GM21529 (cell line): ENCODE measurements at regions not wholly inside any gene's neighbourhood (a gene's known extent, or its start where the extent isn't known, plus 50 kb on each side); places are given as distances from the start of the nearest gene placed in this dataset.

Experiments used
- ATAC-seq: cut with Tn5 transposase; IDR thresholded peaks from one replicate; pipeline ENCODE4 v1.9.1; 2021; ENCODE audit not compliant: unreplicated experiment

DNA sequence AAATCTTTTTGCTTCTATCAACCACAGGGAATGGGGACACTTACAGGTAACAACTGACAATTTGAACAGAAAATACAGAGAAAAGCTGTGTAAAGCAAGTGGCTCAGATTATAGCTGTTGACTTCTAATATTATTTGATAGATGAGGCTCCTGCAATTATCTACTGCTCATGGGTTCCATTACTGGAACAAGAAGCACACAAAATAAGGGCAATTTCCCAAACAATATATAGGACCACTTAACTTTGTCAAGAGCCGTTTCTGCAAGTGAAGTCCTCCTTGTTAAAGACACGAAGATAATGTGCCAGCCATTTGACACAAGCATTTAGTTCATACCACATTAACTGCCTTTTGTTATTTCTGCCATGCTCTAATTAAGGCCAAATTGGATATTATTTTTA, 315.5 kb upstream of the ARID1B start:
- ATAC-seq, result no peak

- ATAC-seq, result no peak
Measured at GRCh38 chr6:156457601-156458000, 319.6 kb upstream of the ARID1B start.

GRCh38 chr6:156455847-156456246, 321.3 kb upstream of the ARID1B start:
- ATAC-seq, result no peak

DNA sequence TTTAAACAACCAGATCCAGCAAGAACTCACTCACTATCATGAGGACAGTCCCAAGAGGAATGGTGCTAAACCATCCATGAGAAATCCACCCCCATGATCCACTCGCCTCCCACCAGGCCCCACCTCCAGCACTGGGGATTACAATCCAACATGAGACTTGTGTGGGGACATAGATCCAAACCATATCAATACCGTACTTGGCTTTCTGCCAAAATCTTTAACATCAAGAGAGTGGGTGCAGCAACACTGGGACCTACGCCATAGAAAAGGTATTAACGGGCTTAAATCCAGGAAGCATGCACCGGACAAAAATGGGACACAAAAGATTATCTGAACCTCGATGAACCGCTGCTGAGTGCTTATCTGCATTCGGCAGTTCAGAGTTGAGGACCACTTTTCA, 322.3 kb upstream of the ARID1B start:
- ATAC-seq, result no peak

DNA sequence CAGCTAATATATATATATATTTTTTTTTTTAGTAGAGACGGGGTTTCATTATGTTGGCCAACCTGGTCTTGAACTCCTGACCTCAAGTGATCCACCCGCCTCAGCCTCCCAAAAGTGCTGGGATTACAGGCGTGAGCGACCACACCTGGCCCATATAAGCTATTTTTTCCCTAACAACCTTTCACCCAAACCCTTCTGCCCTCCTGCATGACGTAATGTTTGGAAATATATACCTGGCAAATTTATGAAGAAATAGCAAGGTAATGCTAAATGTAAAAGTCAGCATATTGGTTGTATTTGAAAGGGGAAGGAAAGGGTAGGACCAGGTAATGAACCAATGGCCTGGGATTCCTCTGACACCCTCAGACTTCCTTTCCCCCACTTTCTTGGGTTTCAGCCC, 325.5 kb upstream of the ARID1B start:
- no peak for ATAC-seq

- no peak for ATAC-seq
Measured at GRCh38 chr6:156451088-156451487, 326.1 kb upstream of the ARID1B start.

- ATAC-seq, result no peak
Measured at GRCh38 chr6:156450421-156450820, 326.8 kb upstream of the ARID1B start.

- no peak for ATAC-seq
Measured at GRCh38 chr6:156449569-156449968, 327.6 kb upstream of the ARID1B start.

DNA sequence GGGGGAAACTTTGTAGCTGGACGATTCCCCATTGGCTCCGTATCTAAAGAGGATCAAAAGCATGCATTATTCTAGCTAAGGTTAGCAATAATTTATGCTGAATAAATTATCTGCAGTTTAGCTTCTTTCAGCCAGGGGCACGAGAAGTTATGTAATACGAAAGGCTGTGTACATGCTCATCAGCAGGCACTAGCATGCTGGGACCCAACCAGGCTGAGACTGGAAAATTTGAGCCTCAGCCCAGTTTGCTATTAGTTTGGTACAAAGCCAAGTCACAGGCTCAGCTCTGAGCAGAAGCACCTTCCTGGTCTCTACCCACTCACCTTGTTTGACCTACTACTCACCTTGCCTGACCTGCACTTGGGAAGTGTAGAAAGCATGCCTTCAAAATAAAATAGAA, 328.1 kb upstream of the ARID1B start:
- ATAC-seq, result no peak

DNA sequence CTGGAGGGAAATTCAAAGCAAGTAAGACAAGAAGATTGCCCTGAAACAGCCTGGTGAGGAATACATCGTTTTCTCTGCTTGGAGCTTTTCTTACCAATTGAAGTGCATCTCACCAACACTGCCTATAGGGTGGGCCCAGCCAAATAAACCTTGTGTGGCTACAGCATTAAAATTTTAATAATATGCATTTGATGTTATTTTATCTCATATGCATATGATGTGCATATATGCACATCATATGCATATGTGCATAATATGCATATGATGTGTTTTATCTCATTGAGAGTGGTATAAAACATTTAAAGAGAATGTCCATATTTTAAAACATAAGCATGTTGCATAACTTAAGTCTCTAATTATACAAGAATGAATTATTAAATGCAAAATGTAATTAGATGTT, 328.6 kb upstream of the ARID1B start:
- ATAC-seq, result no peak

GRCh38 chr6:156440688-156441087, 336.5 kb upstream of the ARID1B start:
- ATAC-seq, result no peak

- ATAC-seq, result no peak
Measured at GRCh38 chr6:156438350-156438923, 338.7 kb upstream of the ARID1B start.

GRCh38 chr6:156437121-156437879, 339.9 kb upstream of the ARID1B start:
- ATAC-seq, result no peak

DNA sequence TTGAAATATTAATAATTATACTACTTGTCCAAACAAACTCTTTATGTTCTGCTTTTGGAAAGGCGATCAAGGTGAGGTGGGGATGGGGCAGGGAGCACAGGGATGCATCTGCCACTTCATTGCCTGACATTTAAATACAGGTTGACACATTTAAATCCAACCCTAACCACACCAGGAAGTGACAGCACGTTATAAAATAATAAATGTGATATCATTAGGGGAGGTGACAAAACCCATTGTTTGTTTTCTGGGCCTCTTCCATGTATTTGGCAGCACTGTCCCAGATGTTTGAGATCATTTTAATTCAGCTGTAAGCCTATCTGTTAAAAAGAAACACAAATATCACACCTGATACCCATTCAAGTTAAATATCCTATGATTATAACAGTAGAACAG, 342.4 kb upstream of the ARID1B start:
- no peak for ATAC-seq

DNA sequence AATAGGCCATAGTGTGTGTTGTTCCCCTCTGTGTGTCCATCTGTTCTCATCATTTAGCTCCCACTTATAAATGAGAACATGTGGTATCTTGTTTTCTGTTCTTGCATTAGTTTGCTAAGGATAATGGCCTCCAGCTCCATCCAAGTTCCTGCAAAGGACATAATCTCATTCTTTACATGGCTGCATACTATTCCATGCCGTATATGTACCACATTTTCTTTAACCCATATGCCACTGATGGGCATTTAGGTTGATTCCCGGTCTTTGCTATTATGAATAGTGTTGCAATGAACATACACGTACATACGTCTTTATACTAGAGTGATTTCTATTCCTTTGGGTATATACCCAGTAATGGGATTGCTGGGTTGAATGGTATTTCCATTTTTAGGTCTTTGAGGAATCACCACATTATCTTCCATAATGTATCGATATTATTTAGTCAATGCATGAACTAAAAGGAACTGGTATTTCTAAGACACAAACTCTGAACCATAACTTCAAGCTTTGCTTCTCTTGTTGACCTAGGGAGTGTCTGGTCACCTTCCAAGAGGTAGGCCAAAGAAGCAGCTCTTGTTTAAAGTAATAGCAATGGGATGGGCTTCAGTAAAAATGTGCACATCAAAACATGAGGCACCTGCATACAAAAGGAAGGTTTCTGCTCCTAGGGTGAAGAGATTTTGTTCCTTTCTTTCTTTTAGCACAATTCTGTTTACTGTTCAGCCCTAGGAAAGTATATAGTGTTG, 343.0 kb upstream of the ARID1B start:
- ATAC-seq, result no peak

DNA sequence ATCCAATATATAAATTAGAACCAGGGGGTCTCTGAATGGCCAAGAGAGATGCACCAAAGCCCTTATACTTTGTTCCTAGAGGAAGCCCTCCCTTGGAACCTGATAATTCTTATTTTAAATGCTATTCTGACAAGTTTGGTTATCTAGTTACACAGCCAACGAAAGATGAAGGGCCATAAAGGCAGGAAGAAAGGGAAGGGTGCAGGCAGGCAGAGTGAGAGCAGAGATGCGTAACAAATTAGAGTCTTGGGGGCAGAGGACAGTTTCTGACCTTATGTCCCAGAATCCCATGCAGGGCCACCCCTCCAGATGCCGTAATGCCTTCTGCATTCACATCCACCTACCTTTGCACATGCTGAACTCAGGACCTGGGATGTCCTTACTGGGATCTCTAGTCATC, 344.6 kb upstream of the ARID1B start:
- no peak for ATAC-seq

DNA sequence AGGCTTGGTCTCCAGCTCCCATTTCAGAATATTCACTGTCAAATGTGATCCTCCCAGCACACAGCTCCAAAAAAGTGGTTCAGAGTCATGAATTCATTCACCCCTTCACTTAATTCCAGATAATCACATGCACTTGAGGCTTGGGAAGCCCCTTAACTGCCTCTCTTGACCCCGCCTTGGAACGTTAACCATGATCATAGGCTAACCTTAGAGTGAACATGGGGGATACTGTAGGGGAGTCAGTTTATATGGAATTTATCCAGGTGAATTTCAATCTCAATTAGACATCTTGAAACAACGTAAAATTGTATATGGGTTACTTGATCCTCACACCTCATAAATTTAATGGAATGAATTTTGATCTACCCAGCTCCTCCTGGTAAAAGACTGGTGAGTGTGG, 346.8 kb upstream of the ARID1B start:
- ATAC-seq, result no peak

DNA sequence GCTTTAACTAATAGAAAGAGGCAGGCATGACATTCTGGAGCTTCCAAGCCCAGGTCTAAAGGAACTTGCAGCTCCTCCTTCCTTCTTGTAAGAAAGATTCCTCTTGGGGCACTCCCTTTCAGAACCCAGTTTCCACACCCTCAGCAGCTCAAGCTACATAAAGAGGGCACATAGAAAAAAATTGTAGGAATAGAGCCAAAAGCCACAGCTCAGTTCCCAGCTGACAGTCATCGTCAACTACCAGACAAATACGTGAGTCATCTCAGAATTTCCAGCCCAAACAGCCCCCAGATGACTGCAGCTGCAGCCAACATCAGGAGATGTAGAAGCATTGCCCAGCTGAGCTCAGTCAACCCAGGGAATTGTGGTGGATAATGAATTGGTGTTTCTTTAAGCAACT, 349.8 kb upstream of the ARID1B start:
- ATAC-seq, result no peak

GRCh38 chr6:156425359-156426020, 351.7 kb upstream of the ARID1B start:
- no peak for ATAC-seq

DNA sequence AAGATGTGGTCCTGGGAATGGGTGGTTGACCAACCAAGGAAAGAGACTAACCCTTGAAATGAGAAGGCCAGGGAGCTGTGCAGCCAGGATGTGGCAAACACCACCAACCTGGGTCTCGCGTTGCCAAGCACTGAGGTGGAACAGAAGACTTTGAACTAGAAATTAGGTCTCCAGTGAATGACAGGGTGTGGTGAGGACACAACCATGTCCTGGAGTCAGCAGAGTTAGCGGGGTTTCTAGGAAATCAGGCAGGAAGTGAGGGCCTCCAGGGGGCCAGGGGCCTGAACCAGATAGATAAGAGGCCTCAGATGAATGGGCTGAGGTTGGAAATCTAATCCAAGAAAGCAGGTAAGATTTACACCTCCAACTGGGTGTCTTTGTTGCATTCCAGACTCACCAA, 353.3 kb upstream of the ARID1B start:
- ATAC-seq, result no peak

GRCh38 chr6:156423075-156423474, 354.1 kb upstream of the ARID1B start:
- ATAC-seq, result no peak

GRCh38 chr6:156421933-156422332, 355.2 kb upstream of the ARID1B start:
- ATAC-seq, result no peak
